ENCODE measurements at regions not wholly inside any gene's neighbourhood (a gene's known extent, or its start where the extent isn't known, plus 50 kb on each side); places are given as distances from the start of the nearest gene placed in this dataset.

DNA sequence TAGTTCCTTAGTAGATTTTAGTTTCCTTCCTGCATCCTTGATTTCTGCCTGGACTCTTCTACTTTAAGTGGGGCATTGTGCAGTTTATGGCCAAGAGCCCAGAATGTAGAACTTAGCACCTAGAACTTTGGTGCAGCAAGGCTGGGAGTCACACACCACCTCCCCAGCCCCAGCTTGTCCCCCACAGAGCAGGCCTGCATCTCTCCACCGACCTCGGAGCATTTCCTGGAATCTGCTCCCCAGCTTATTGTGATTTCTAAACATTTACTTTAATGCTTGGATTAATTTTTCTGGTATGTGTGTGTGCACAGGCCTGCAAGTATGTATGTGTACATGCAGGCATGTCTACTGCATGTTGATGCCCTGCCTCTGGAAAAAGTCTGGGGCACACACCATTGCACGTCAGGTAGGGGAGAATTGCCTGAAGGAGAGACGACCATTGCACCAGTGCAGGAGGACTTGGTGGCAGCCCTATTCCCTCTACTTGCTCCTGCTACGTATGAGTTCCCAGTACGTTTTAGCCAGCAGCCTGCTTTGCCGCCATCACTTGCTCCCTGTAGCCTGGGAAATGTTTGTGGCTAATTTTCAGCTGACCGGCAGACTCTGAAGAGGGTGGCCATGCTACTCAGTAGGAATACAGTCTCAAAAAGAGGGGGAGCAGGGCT is 419.9 kb upstream of the HS6ST1 start:
- H2AFZ ChIP-seq (replicated peaks): no peak overlapping the region
- no peak for TF ChIP-seq EZH2phosphoT487 (IDR thresholded peaks at IDR 0.05)
- TF ChIP-seq, protein P1, sequence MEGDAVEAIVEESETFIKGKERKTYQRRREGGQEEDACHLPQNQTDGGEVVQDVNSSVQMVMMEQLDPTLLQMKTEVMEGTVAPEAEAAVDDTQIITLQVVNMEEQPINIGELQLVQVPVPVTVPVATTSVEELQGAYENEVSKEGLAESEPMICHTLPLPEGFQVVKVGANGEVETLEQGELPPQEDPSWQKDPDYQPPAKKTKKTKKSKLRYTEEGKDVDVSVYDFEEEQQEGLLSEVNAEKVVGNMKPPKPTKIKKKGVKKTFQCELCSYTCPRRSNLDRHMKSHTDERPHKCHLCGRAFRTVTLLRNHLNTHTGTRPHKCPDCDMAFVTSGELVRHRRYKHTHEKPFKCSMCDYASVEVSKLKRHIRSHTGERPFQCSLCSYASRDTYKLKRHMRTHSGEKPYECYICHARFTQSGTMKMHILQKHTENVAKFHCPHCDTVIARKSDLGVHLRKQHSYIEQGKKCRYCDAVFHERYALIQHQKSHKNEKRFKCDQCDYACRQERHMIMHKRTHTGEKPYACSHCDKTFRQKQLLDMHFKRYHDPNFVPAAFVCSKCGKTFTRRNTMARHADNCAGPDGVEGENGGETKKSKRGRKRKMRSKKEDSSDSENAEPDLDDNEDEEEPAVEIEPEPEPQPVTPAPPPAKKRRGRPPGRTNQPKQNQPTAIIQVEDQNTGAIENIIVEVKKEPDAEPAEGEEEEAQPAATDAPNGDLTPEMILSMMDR (IDR thresholded peaks at IDR 0.05): no peak
- TF ChIP-seq EZH2 (IDR thresholded peaks at IDR 0.05): no peak
- no peak overlapping the region for H3K27ac ChIP-seq
- H4K20me1 ChIP-seq (ENCODE audit: low read depth): no peaks in the 10 kb centered on the region
- no peak overlapping the region for H3K4me3 ChIP-seq
- Mint-ChIP-seq H3K9me3 (peaks cover 2% of the 10 kb centered on the region), H3K4me1 (peaks cover 9% of the 10 kb centered on the region), H3K36me3 (no peaks in the 10 kb centered on the region), H3K27me3 (ENCODE audit: insufficient read depth, low read depth) (peaks cover 2% of the 10 kb centered on the region), H3K4me3 (no peak overlapping the region), H3K27ac (no peak overlapping the region)
- DNase-seq (ENCODE audit: low spot score): no peak
- H3K4me1 ChIP-seq: peaks cover 5% of the 10 kb centered on the region
- no peaks in the 10 kb centered on the region for H3K79me2 ChIP-seq (ENCODE audit: low read depth)
- no peak overlapping the region for H3K4me2 ChIP-seq
- no peaks in the 10 kb centered on the region for H3K36me3 ChIP-seq
- peaks cover 9% of the 10 kb centered on the region for H3K27me3 ChIP-seq
- H3K9ac ChIP-seq: no peak overlapping the region
- H3K9me3 ChIP-seq (ENCODE audit: low read depth): no peaks in the 10 kb centered on the region
- H3F3A ChIP-seq (ENCODE audit: low read depth): no peaks in the 10 kb centered on the region

DNA sequence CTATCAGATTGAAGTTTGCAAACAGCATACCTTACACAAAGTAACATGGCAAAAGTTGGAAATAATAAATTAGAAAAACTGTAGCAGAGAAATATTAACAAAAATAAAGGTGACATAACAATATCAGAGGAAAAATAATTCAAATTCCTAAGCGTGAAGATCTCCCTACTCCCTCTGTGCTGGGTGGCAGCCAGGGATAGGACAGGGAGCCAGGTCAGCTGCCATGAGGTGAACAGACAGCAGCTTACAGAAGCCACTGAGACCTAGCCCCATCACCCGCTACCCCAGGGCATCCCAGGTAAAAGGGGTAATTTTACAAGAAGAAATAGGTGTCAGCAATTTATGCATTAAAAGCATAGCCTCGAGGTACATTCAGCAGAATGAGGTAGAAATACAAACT is 423.8 kb upstream of the HS6ST1 start:
- Histone ChIP-seq H3K36me3 (no peaks in the 10 kb centered on the region), H4K20me1 (ENCODE audit: low read depth) (no peaks in the 10 kb centered on the region), H3K4me3 (no peak overlapping the region), H3K27ac (no peak overlapping the region), H3F3A (ENCODE audit: low read depth) (no peaks in the 10 kb centered on the region), H3K79me2 (ENCODE audit: low read depth) (no peaks in the 10 kb centered on the region), H3K27me3 (peaks cover 4% of the 10 kb centered on the region), H3K9me3 (ENCODE audit: low read depth) (no peaks in the 10 kb centered on the region), H3K4me2 (no peak overlapping the region), H2AFZ (replicated peaks) (no peak overlapping the region), H3K9ac (no peak overlapping the region), H3K4me1 (no peaks in the 10 kb centered on the region)
- H3K9me3 Mint-ChIP-seq: no peaks in the 10 kb centered on the region
- no peak overlapping the region for H3K27ac Mint-ChIP-seq
- H3K27me3 Mint-ChIP-seq (ENCODE audit: insufficient read depth, low read depth): peaks cover 2% of the 10 kb centered on the region
- TF ChIP-seq EZH2phosphoT487 (IDR thresholded peaks at IDR 0.05) (no peak), EZH2 (IDR thresholded peaks at IDR 0.05) (no peak)
- TF ChIP-seq, protein P1 (IDR thresholded peaks at IDR 0.05): no peak
- H3K4me3 Mint-ChIP-seq: no peak overlapping the region
- H3K4me1 Mint-ChIP-seq: no peaks in the 10 kb centered on the region
- DNase-seq (ENCODE audit: low spot score): no peak
- no peaks in the 10 kb centered on the region for H3K36me3 Mint-ChIP-seq

- no peaks in the 10 kb centered on the region for H3K36me3 Mint-ChIP-seq
- Histone ChIP-seq H3K36me3 (no peaks in the 10 kb centered on the region), H3K4me1 (no peaks in the 10 kb centered on the region), H3F3A (ENCODE audit: low read depth) (no peaks in the 10 kb centered on the region), H3K4me3 (no peak overlapping the region), H3K9ac (no peak overlapping the region), H3K4me2 (no peak overlapping the region), H3K79me2 (ENCODE audit: low read depth) (no peaks in the 10 kb centered on the region), H4K20me1 (ENCODE audit: low read depth) (no peaks in the 10 kb centered on the region), H3K9me3 (ENCODE audit: low read depth) (no peaks in the 10 kb centered on the region), H3K27ac (no peak overlapping the region), H2AFZ (replicated peaks) (no peak overlapping the region), H3K27me3 (no peaks in the 10 kb centered on the region)
- TF ChIP-seq EZH2phosphoT487 (IDR thresholded peaks at IDR 0.05) (no peak), EZH2 (IDR thresholded peaks at IDR 0.05) (no peak)
- TF ChIP-seq, protein P1 (IDR thresholded peaks at IDR 0.05): no peak
- H3K27ac Mint-ChIP-seq: no peak overlapping the region
- no peak for DNase-seq (ENCODE audit: low spot score)
- H3K4me3 Mint-ChIP-seq: no peak overlapping the region
- peaks cover 2% of the 10 kb centered on the region for H3K4me1 Mint-ChIP-seq
- H3K27me3 Mint-ChIP-seq (ENCODE audit: insufficient read depth, low read depth): peaks cover 7% of the 10 kb centered on the region
- no peaks in the 10 kb centered on the region for H3K9me3 Mint-ChIP-seq
Observed at GRCh38 chr2:128745946-128746345, 427.3 kb upstream of the HS6ST1 start.

All from neural progenitor cell (in vitro differentiated cells).